Lower leg skin (tissue), 3 donors: ENCODE measurements at regions not wholly inside any gene's neighbourhood (a gene's known extent, or its start where the extent isn't known, plus 50 kb on each side); places are given as distances from the start of the nearest gene placed in this dataset.

ENCODE experiments used
- POLR2A ChIP-seq, 2 donors: fragments of 450-650 bp; IDR thresholded peaks; one replicate each; pipeline ENCODE4 v1.6.1; 2016 to 2017; ENCODE audit warnings: antibody characterized with exemption in 2 of 2, mild to moderate bottlenecking in 1 of 2, moderate library complexity in 1 of 2
- TF ChIP-seq, protein P1 (sequence below), 3 donors: fragments of 450-650 bp; IDR thresholded peaks; one replicate each; pipeline ENCODE4 v1.5.1; 2016; ENCODE audit warnings: antibody characterized with exemption in 3 of 3, mild to moderate bottlenecking in 3 of 3, moderate library complexity in 2 of 3

DNA sequence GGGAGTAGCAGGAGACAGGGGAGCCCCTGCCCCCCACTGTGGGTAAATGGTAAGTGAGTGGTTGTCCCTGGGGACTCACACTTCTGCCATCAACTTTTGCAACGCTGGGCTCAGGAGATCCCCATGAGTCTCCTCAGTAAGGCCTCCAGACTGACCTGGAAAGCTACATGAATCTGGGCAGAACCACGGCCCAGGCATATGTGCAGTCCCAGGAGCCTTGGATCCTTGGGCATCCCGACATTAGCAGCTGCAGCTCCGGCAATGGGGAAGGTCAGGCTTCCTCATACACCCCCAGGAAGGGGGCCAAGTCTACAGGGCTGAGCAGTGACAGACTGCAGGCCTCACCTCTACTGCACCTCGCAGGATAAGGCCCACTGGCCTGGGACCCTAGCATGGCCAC, 868.7 kb upstream of the ADGRL4 start:
- TF ChIP-seq, protein P1, sequence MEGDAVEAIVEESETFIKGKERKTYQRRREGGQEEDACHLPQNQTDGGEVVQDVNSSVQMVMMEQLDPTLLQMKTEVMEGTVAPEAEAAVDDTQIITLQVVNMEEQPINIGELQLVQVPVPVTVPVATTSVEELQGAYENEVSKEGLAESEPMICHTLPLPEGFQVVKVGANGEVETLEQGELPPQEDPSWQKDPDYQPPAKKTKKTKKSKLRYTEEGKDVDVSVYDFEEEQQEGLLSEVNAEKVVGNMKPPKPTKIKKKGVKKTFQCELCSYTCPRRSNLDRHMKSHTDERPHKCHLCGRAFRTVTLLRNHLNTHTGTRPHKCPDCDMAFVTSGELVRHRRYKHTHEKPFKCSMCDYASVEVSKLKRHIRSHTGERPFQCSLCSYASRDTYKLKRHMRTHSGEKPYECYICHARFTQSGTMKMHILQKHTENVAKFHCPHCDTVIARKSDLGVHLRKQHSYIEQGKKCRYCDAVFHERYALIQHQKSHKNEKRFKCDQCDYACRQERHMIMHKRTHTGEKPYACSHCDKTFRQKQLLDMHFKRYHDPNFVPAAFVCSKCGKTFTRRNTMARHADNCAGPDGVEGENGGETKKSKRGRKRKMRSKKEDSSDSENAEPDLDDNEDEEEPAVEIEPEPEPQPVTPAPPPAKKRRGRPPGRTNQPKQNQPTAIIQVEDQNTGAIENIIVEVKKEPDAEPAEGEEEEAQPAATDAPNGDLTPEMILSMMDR (IDR thresholded peaks at IDR 0.05) = no peak
- no peak for TF ChIP-seq POLR2A (IDR thresholded peaks at IDR 0.05)
